IMR-90 (cell line): ENCODE measurements at regions not wholly inside any gene's neighbourhood (a gene's known extent, or its start where the extent isn't known, plus 50 kb on each side); places are given as distances from the start of the nearest gene placed in this dataset.

ENCODE experiments used
- BHLHE40 ChIP-seq: fragments of 150-350 bp; IDR thresholded peaks from 2 replicates; pipeline ENCODE4 v1.6.1; 2016; ENCODE audit warnings: mild to moderate bottlenecking, low read depth, low read length
- MAZ ChIP-seq: IDR thresholded peaks from 2 replicates; pipeline ENCODE4 v1.6.1; 2012; ENCODE audit warnings: low read depth, mild to moderate bottlenecking, low read length, improper control_type of control experiment, moderate library complexity, borderline replicate concordance
- RFX5 ChIP-seq: IDR thresholded peaks from 2 replicates; pipeline ENCODE4 v1.8.0; 2012; ENCODE audit warnings: low read depth, mild to moderate bottlenecking, low read length, moderate library complexity
- TF ChIP-seq, protein P1 (sequence below): conservative IDR thresholded peaks from 2 replicates; pipeline ENCODE4 v1.5.1; 2012; ENCODE audit warnings: mild to moderate bottlenecking, low read depth, low read length, improper control_type of control experiment

GRCh38 chr5:175772747-175773533 is 98.4 kb upstream of the CPLX2 start:
- no peak for TF ChIP-seq BHLHE40
- TF ChIP-seq MAZ, result no peak
- TF ChIP-seq, protein P1, sequence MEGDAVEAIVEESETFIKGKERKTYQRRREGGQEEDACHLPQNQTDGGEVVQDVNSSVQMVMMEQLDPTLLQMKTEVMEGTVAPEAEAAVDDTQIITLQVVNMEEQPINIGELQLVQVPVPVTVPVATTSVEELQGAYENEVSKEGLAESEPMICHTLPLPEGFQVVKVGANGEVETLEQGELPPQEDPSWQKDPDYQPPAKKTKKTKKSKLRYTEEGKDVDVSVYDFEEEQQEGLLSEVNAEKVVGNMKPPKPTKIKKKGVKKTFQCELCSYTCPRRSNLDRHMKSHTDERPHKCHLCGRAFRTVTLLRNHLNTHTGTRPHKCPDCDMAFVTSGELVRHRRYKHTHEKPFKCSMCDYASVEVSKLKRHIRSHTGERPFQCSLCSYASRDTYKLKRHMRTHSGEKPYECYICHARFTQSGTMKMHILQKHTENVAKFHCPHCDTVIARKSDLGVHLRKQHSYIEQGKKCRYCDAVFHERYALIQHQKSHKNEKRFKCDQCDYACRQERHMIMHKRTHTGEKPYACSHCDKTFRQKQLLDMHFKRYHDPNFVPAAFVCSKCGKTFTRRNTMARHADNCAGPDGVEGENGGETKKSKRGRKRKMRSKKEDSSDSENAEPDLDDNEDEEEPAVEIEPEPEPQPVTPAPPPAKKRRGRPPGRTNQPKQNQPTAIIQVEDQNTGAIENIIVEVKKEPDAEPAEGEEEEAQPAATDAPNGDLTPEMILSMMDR, result no peak
- no peak for TF ChIP-seq RFX5
